ENCODE measurements at regions not wholly inside any gene's neighbourhood (a gene's known extent, or its start where the extent isn't known, plus 50 kb on each side); places are given as distances from the start of the nearest gene placed in this dataset.
A peak's percentile ranks its signal among the peaks of the same experiment; 100 is the strongest.
"Not testable (repeated sequence)": the region's sequence is repeated elsewhere in the genome, so short reads cannot be mapped to it uniquely, and the experiment has no call there.

DNA sequence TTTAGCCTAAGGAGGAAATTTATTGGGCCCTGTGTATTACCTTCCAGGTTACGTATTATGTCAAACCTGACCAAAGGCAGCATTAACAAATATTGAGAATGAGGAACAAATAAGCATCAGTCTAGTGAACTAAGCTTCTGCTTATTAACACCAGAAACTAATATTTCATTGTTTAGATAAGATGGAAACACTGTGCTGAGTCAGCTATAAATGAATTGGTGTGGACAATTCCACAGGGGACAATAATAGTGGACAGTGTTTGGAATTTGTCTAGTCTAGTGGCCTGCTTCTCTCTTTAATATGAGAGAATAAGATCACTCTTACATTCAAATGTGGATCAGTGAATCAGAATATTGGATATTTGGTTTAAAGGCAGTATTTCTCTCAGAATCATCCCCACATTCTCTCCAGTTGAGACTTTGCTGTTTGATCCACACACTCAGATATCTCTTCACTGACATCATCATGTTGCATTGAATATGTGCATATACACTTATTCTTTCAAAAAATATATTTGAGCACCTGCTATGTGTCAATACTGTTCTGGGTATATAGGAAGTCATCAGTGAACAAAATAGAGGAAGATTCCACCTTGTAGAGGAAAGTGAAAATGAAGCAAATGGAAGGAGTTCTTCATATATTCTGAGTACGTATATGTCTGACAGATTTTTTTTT lies 136.3 kb downstream of the DIO2 start:
- ATAC-seq (no peak), DNase-seq (ENCODE audit: low spot score) (no peak)
- intact Hi-C loops (cut with DNase I), result no loop called here

DNA sequence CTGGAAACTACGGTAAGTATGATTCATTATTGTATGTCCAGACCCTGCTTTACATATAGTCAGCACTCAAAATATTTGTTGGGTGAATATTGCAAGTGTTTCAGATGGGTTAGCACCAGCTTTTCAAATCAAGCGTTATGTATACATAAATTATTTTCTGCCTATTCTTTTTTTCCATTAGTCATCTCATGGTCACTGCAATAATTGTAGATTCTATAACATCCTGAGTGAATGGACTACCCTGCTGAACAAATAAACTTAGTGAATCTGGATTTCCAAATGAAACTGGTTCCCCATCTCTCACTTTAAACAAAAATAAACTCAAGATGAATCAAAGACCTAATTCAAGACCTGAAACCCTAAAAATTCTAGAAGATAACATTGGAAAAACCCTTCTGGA lies 152.3 kb downstream of the DIO2 start:
- intact Hi-C loops (cut with DNase I), result loop anchor here (10.0 kb wide), 1 partner anchor 786 kb away; no protein-coding TSS in a partner anchor
- DNase-seq (ENCODE audit: low spot score) (no peak), ATAC-seq (no peak)

DNA sequence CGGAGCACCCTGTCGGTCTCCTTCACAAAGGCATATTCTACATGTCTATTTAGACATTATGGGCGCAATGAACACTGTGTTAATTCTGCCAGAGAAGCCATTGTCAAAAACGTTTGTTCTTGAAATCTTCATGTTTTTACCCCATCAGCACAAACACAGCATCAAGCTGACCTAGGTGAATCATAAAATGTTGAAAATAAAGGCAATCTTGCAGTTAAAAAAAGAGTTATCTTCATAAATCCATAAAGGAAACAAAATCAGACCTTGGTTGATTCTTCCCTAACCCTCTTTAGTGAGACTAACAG lies 154.9 kb downstream of the DIO2 start:
- intact Hi-C loops (cut with DNase I), result loop anchor here (10.0 kb wide), 1 partner anchor 788 kb away; no protein-coding TSS in a partner anchor

DNA sequence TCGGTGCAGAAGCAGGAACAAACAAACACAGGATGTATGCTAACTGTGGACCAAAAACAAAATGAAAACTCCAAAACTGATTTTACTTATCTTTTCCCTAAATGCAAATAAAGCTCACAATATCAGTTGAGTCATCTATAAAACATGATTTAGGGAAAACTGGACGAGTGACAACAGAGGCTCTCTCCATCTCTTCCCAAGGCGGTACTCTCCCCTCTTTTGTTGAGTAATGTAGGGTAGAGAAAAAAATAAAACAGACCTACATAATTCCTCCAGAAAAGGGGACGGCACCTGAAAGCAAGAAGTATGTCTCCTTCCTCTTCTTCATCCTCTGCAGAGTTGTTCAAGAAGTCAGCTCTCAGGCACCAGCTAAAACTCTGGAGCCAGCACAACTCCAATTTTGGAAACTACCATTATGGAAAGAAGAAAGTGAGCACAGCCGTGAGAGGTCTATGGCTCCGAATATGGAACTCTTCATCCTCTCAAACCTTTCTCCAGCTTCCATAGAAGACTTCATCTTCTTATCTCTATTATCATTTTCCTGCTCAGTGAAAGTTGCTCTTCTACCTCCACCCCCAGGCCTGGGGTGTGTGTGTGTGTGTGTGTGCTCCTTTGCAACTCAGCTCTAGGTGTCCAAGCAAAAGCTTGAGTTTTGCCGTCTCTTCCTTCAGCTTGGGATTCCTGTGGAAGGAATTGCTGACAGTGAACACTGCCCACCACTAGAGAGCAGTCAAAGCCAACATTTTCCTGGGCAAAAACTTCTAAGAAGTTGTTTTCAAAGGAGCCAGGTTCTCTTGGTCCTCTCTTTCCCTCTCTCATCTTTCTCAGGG lies 155.4 kb downstream of the DIO2 start:
- intact Hi-C loops (cut with DNase I), result loop anchor here (10.0 kb wide), 1 partner anchor 789 kb away; no protein-coding TSS in a partner anchor
- DNase-seq (ENCODE audit: low spot score), result peak; percentile 60
- ATAC-seq, result peak; percentile 79

More for the DNA sequence above, 154.9 kb downstream of the DIO2 start:
- ATAC-seq (no peak), DNase-seq (ENCODE audit: low spot score) (no peak)

DNA sequence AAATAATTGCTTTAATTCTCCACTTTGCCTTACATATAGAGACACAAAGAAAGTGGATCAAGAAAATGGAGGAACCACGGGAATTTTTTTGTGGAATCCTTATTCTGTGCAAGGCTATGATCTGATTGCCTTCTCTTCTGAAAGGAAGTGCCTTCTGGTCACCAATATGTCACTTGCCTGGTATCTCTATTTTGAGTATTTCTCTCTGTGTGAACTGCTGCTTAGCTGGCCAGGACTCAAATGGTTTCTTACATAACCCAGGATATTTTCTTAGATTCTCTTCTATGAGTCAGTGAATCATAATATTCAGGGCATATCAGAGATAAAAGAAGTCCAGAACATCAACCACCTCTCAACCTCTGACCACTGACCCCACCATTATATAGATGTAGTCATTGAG lies 156.1 kb downstream of the DIO2 start:
- intact Hi-C loops (cut with DNase I), result loop anchor here (10.0 kb wide), 1 partner anchor 790 kb away; no protein-coding TSS in a partner anchor
- DNase-seq (ENCODE audit: low spot score), result no peak
- ATAC-seq, result peak; percentile 22

DNA sequence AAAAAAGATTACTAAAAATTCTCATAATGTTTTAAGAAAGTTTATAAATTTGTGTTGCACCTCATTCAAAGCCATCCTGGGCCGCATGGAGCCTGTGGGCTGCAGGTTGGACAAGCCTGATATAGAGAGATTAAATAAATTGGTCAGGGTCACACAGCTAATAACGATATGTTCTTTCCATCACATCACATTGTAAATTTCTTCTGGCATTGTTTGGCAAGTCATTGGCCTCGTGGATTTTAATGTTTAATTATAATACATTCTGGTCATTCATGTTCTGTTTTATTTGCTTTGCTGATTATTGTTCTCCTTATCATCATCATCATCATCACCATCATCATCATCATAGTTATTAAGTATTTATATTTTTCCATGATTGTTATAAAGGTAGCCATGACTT lies 157.3 kb downstream of the DIO2 start:
- intact Hi-C loops (cut with DNase I), result loop anchor here (10.0 kb wide), 1 partner anchor 791 kb away; no protein-coding TSS in a partner anchor
- DNase-seq (ENCODE audit: low spot score) (no peak), ATAC-seq (no peak)

DNA sequence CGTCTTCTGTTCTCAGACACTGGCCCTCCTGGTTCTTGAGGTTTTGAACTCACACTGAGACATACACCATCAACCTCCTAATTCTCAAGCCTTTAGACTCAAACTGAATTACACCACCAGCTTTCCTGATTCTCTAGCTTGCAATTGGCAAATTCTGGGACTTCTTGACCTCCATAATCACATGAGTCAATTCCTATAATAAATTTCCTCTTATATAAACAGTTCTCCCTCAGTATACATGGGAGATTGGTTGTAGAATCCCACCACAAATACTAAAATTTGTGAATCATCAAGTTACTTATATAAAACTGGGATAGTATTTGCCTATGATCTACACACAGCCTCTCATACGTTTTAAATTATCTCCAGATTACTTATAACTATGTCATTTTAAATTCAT lies 162.2 kb downstream of the DIO2 start:
- intact Hi-C loops (cut with DNase I), result no loop called here
- ATAC-seq (no peak), DNase-seq (ENCODE audit: low spot score) (no peak)

DNA sequence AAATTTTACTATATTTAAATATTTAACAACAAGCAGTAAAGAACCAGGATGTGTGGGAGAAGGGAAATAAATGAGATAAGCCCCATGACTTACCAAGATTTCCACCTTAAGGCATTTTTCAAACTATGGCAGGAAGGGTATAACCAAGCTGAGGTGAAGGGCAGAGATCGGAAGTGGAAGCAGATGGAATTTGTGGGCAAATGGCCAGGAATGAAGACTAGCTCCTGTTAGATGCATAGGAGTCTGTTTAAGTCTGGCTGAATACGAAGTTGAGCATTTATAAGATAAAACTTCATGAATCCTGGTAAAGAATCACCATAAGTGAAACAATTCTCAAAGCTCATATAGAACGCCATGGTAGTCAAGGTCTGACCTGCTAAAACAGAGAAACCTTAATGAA lies 163.5 kb downstream of the DIO2 start:
- intact Hi-C loops (cut with DNase I), result no loop called here
- DNase-seq (ENCODE audit: low spot score), result no peak
- no peak for ATAC-seq

DNA sequence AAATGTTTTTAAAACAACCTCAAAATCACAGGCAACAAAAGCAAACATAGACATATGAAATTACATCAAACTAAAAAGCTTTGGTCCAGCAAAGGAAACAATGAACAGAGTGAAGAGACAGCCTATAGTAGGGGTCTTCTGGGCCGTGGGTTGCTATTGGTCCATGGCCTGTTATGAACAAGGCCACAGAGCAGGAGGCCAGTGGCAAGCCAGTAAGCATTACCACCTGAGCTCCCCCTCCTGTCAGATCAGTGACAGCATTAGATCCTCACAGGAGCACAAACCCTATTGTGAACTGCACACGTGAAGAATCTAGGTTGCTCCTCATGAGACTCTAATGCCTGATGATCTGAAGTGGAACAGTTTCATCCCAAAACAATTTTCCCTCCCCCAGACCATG lies 174.0 kb downstream of the DIO2 start:
- intact Hi-C loops (cut with DNase I), result no loop called here
- DNase-seq (ENCODE audit: low spot score) (no peak), ATAC-seq (no peak)

DNA sequence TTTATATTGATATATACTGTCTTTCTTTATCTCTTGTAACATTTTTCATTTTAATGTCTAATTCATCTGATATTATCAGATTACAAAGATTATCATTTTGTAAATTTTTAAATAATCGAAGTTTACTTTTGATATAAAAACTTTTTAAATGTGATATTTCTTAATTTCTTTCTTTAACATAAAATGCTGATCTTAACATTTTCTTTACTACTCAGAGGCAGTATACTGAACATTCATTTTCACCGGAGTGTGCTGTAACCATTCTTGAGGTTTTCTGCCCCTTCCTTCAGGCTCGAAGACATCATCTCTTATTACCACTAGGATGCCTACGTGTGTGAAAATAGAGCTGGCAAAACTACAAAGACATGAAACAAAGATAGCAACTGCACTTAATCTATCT lies 186.9 kb downstream of the DIO2 start:
- intact Hi-C loops (cut with DNase I), result no loop called here
- DNase-seq (ENCODE audit: low spot score) (no peak), ATAC-seq (no peak)

DNA sequence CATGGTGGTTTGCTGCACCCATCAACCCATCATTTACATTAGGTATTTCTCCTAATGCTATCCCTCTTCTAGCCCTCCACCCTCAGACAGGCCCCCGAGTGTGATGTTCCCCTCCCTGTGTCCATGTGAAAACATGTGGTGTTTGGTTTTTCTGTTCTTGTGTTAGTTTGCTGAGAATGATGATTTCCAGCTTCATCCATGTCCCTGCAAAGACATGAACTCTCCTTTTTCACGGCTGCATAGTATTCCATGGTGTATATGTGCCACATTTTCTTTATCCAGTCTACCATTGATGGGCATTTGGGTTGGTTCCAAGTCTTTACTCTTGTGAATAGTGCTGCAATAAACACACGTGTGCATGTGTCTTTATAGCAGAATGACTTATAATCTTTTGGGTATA lies 192.8 kb downstream of the DIO2 start:
- DNase-seq (ENCODE audit: low spot score); ATAC-seq; intact Hi-C loops (cut with DNase I): not testable (repeated sequence)

DNA sequence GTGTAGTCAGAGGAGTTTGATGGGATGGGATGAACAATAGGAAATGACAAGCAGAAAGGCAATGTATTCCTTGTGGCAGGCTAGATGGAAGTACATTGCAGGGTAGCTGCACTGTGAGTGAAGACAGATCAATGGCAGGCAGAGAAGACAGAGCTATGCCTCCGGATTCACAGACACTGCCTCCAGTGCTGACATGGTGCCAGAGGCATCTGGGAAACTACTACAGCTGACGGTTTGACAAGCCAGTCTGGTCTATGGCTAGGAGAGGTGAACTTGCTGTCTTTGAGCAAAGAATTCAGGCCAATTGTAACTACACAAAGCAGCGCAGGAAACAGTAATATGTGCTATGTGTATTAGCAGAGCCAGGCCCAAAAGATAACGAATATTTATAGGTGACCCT lies 193.5 kb downstream of the DIO2 start:
- intact Hi-C loops (cut with DNase I), result no loop called here
- DNase-seq (ENCODE audit: low spot score) (no peak), ATAC-seq (no peak)

DNA sequence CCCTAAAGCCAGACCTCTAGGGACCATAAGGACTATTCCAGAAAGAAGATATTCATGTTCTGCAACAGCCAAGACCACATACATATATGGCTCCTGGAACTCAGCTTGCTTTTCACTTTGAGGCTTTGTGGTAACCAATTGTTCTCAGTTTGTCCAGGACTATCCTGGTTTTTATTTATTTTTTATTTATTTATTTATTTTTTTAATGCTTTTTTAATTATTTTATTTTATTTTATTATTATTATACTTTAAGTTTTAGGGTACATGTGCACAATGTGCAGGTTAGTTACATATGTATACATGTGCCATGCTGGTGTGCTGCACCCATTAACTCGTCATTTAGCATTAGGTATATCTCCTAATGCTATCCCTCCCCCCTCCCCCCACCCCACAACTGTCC lies 201.1 kb downstream of the DIO2 start:
- DNase-seq (ENCODE audit: low spot score); intact Hi-C loops (cut with DNase I); ATAC-seq: not testable (repeated sequence)

DNA sequence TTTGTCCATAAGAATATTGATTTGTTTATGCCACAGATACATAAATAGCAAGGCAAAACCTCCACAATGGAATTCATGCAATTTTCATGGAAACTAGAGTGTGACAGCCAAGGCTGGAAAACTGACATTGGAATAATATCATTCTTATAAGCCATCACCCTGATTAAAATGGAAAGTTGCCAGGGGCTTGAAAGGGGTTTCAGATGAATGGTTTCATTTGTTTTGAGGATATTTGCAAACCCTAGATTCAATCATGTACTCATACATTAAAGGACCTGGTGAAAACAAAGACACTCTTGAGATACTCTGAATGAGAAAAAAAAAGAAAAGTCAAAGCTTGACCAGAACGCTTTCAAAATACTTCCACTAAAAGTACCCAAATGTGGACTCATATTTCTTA lies 205.7 kb downstream of the DIO2 start:
- DNase-seq (ENCODE audit: low spot score), result no peak
- ATAC-seq, result peak; percentile 39
- intact Hi-C loops (cut with DNase I), result no loop called here

DNA sequence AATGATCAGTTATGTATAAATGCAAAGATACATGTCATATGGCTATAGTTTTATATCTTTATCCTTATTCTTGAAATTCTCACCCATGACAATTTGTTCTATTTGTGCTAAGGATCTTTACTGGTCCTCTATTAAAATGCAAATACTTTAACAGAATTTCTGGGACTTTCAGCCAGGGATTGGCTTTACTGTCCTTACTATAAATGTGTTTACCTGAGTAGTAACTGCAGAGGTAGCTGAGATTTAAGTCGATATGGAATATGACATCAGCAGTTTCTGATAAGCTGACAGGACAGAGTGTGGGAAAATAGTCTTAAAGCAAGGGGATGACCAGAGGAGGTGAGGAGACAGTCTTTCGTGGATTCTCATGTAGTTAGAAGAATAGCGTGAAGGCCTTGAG lies 206.4 kb downstream of the DIO2 start:
- no peak for DNase-seq (ENCODE audit: low spot score)
- ATAC-seq, result no peak
- intact Hi-C loops (cut with DNase I), result no loop called here

DNA sequence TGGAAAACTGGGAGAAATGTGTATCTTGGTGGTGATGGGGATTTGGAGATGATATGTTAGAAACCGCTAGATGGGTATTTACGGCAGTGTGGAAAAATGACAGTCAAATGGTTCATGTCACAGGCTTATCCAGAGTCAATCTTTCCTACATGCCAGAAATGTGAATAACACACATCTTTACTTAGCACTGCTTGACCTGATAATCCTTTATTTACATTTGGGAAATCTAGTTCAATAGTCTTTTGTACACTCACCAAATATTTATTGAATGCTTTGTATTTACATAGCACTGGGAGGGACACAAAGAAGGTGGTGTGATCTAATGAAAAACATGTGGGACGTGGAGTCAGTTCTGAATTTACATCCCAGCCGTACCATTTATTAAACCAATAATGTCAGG lies 208.2 kb downstream of the DIO2 start:
- no peak for DNase-seq (ENCODE audit: low spot score)
- no peak for ATAC-seq
- intact Hi-C loops (cut with DNase I), result no loop called here

DNA sequence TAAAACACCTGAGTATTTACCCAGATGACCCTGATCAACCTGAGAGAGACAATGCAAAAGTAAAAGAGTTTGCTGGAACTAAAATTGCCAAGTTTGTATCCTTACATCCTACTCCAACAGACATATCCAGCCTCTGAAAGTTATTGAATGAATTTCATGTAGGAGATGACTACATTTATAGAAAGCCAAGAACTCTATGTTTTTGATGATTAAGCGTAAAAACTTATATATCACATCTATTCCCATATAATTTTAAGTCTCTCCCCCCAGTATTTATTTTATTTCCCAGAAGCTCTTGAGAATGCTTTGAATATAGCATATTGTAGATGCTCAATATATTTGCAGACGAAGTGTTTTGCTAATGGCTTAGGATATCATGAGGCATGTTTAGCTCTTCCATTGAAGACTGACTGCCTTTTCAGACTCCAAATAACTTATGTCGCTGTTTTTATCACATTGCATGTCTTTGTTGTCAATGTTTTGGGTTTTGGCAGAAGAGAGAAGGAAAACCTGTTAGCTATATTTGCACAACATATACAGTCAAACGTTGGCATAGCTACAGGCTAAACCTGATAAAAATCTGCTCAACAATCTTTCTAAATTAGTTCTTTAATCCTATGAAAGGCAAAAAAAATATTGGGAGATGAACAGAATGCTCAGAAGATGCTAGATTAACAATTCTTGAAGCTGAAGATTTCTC lies 213.6 kb downstream of the DIO2 start:
- DNase-seq (ENCODE audit: low spot score), result no peak
- no peak for ATAC-seq
- intact Hi-C loops (cut with DNase I), result no loop called here

DNA sequence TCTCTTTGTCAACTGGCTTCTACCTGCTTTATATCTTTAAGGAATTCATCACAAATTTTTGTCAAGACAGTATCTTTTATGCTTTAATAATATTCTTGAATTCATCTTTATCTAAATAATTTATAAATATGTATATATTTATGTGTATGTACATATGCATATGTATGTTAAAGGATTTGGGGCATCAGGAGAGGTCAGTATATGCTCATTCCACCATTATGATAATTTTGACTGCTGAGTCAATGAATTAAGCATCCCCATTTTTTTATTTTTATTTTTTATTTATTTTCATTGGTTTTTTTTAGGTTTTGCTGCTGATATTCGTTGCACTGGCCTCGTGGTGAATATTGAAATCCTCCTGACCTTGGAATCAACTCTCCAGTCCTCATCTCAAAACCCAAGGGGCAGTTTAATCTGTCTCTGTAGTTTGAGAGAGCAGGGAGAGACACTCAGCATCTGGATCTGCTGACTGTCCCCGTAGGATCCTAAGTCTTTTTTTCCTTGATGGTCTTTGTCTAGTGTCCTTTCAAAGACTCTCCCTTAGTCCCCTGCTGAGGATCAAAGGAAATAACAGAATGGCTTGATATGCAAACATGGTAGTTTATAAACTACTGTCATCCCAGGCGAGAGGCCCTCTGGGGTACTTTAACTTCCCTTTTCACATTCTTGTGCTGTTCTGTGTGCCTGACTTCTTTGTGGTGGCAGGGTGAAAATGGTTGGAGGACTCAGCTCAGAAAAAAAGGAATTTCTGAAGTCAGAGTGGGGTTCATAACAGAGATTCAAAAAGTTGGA lies 218.7 kb downstream of the DIO2 start:
- DNase-seq (ENCODE audit: low spot score) (no peak), ATAC-seq (no peak)
- intact Hi-C loops (cut with DNase I), result no loop called here

DNA sequence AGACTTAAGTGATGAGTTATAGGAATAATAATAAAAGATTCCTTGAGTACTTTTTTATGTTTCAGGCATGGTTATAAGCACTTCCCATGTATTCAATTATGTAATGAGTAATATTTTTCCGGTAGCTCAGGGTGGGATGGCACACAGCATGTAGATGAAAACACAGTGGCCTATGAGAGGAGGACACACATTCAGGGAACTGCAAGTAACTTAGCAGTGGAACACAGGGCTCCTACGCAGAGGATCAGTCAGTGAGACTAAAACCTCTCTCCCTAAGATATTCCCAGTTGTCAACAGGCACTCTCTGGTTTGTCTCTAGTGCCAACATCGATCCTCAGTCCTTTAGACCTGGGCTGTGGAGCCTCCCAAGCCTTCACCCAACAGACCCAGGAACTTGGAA lies 219.4 kb downstream of the DIO2 start:
- ATAC-seq (no peak), DNase-seq (ENCODE audit: low spot score) (no peak)
- intact Hi-C loops (cut with DNase I), result no loop called here

Measured in sciatic nerve (tissue), 2 donors.